K562 (cell line): ENCODE measurements at regions not wholly inside any gene's neighbourhood (a gene's known extent, or its start where the extent isn't known, plus 50 kb on each side); places are given as distances from the start of the nearest gene placed in this dataset.

Source experiments
- ATAC-seq: fragments of 200-7000 bp; cut with Tn5 transposase; 3 replicates; pipeline ENCODE4 v1.9.1; 2020; ENCODE audit warnings: moderate library complexity
- BruUV-seq: library from RNA; stranded (reverse); fragments of 400-500 nt; replicated peaks from 2 replicates; lab custom pipeline; 2021; lab: Mats Ljungman, UMichigan
- CTCF ChIA-PET: fragments of 300-600 bp; formaldehyde crosslinking; extraction: SDS; loops from one replicate; lab custom pipeline; 2021; ENCODE audit warnings: low intra/inter-chr PET ratio; lab: Yijun Ruan, JAX
- POLR2A ChIA-PET: fragments of 300-600, 350-650 bp; sonication (Branson Sonifier 250); formaldehyde crosslinking; extraction: SDS; loops from one replicate; lab custom pipeline; 2021; ENCODE audit warnings: antibody characterized with exemption, inconsistent platforms; lab: Yijun Ruan, JAX
- DNase-seq, 4 experiments: peaks; one replicate each; pipeline versions ENCODE4 v3.0.0 to v3.0.0-alpha.2; 2011 to 2018; ENCODE audit warnings: low spot score in 3 of 4, mixed read lengths in 3 of 4; ENCODE audit errors: extremely low read depth in 1 of 4
- FAIRE-seq: peaks from 2 replicates; lab custom pipeline; 2011; peaks lifted over from hg19 to GRCh38; lab: Jason Lieb, UNC
- H2AFZ ChIP-seq: 2 replicates; pipeline ENCODE4 v1.6.0; 2011; ENCODE audit warnings: low read depth, low read length, control low read depth, inconsistent platforms
- H3K27ac ChIP-seq: fragments of 200-600 bp; 3 replicates; pipeline ENCODE4 v1.8.0; 2011; ENCODE audit warnings: low read depth, mild to moderate bottlenecking, control low read depth, inconsistent platforms, low read length, moderate library complexity, mixed read lengths; ENCODE audit errors: extremely low read depth
- H3K27me3 ChIP-seq, 2 experiments: fragments of 300-600 bp in 1 of 2; 2 replicates in 1 of 2; 3 replicates in 1 of 2; pipeline versions ENCODE4 v1.6.0 to v1.8.0; 2011; ENCODE audit warnings: inconsistent platforms in 2 of 2, low read length in 2 of 2, mild to moderate bottlenecking in 1 of 2, mixed read lengths in 1 of 2, moderate library complexity in 1 of 2; ENCODE audit not compliant: control insufficient read depth in 2 of 2, insufficient read depth in 2 of 2
- H3K36me3 ChIP-seq: fragments of 300-600 bp; 3 replicates; pipeline ENCODE4 v1.8.0; 2011; ENCODE audit warnings: mild to moderate bottlenecking, low read length, inconsistent platforms; ENCODE audit not compliant: control insufficient read depth, insufficient read depth
- H3K4me1 ChIP-seq, 2 experiments: fragments of 200-600 bp in 1 of 2; replicated peaks in 1 of 2; 2 replicates in 1 of 2; 3 replicates in 1 of 2; pipeline versions ENCODE4 v1.5.1 to v1.8.0; 2011; ENCODE audit warnings: inconsistent platforms in 2 of 2, low read length in 2 of 2, mild to moderate bottlenecking in 1 of 2, mixed read lengths in 1 of 2, moderate library complexity in 1 of 2; ENCODE audit not compliant: control insufficient read depth in 2 of 2, insufficient read depth in 2 of 2
- H3K4me2 ChIP-seq: 2 replicates; pipeline ENCODE4 v1.6.1; 2011; ENCODE audit warnings: low read length, control low read depth, inconsistent platforms, mixed read lengths; ENCODE audit not compliant: insufficient read depth
- H3K4me3 ChIP-seq: fragments of 200-600 bp; sonication (generic), shearing (Covaris generic); 2 replicates; pipeline ENCODE4 v1.5.1; 2016; ENCODE audit warnings: control low read depth, inconsistent platforms
- H3K79me2 ChIP-seq: fragments of 200-600 bp; 3 replicates; pipeline ENCODE4 v1.8.0; 2011; ENCODE audit warnings: low read length, inconsistent platforms; ENCODE audit not compliant: control insufficient read depth, insufficient read depth
- H3K9ac ChIP-seq, 2 experiments: 2 replicates each; pipeline versions ENCODE4 v1.6.0 to v1.6.1; 2011; ENCODE audit warnings: low read depth in 2 of 2, low read length in 2 of 2, control low read depth in 1 of 2, inconsistent platforms in 1 of 2, mild to moderate bottlenecking in 1 of 2, mixed read lengths in 1 of 2; ENCODE audit not compliant: insufficient read depth in 1 of 2
- H3K9me1 ChIP-seq: one replicate; pipeline ENCODE4 v1.6.0; 2011; ENCODE audit warnings: inconsistent platforms, mild to moderate bottlenecking, low read length, moderate library complexity; ENCODE audit not compliant: control insufficient read depth, insufficient read depth
- H3K9me3 ChIP-seq: replicated peaks from 2 replicates; pipeline ENCODE4 v1.5.1; 2011; ENCODE audit warnings: low read depth, low read length, inconsistent platforms; ENCODE audit not compliant: control insufficient read depth, insufficient read depth
- H4K20me1 ChIP-seq: replicated peaks from 2 replicates; pipeline ENCODE4 v1.6.1; 2011; ENCODE audit warnings: low read length, inconsistent platforms, mixed read lengths; ENCODE audit not compliant: control insufficient read depth, insufficient read depth
- E4F1 ChIP-seq: fragments of 250-450 bp; sonication (Bioruptor Pico); IDR thresholded peaks from 2 replicates; pipeline ENCODE4 v1.5.0; 2021; ENCODE audit warnings: mild to moderate bottlenecking, borderline replicate concordance
- ESRRB ChIP-seq: fragments of 250-450 bp; sonication (Bioruptor Pico); IDR thresholded peaks from 2 replicates; pipeline ENCODE4 v1.5.0; 2020; ENCODE audit warnings: mild to moderate bottlenecking, moderate library complexity, borderline replicate concordance
- GATA2 ChIP-seq: sonication (generic); formaldehyde crosslinking; IDR thresholded peaks from 2 replicates; pipeline ENCODE4 v1.4.0; 2020; ENCODE audit warnings: mild to moderate bottlenecking, missing genetic modification reagents
- KHSRP ChIP-seq: fragments of 450-650 bp; IDR thresholded peaks from 2 replicates; pipeline ENCODE4 v1.6.1; 2017
- MNT ChIP-seq, 2 experiments: fragments of 450-650 bp; conservative IDR thresholded peaks; 2 replicates each; pipeline ENCODE4 v1.6.1; 2017; ENCODE audit warnings: mild to moderate bottlenecking in 2 of 2, moderate library complexity in 2 of 2
- NR4A1 ChIP-seq, 2 experiments: fragments of 250-450 bp in 1 of 2; fragments of 450-650 bp in 1 of 2; sonication (Bioruptor Pico) in 1 of 2; IDR thresholded peaks; 2 replicates each; pipeline versions ENCODE4 v1.4.0 to v1.6.1; 2016 to 2020; ENCODE audit warnings: mild to moderate bottlenecking in 2 of 2, missing compliant biosample characterization in 1 of 2, missing genetic modification characterization in 1 of 2, moderate library complexity in 1 of 2
- POLR2H ChIP-seq: IDR thresholded peaks from 2 replicates; pipeline ENCODE4 v1.6.1; 2016; ENCODE audit warnings: missing genetic modification characterization, low read depth, mild to moderate bottlenecking, control low read depth, missing compliant biosample characterization, moderate library complexity
- SAFB ChIP-seq: fragments of 200-400 bp; formaldehyde crosslinking; IDR thresholded peaks from 2 replicates; pipeline ENCODE4 v1.6.1; 2017; ENCODE audit warnings: low read depth, low read length, borderline replicate concordance
- SMARCA4 ChIP-seq: fragments of 450-650 bp; IDR thresholded peaks from 2 replicates; pipeline ENCODE4 v1.6.1; 2016
- U2AF1 ChIP-seq: fragments of 200-400 bp; formaldehyde crosslinking; optimal IDR thresholded peaks from 2 replicates; pipeline ENCODE3; 2017; ENCODE audit warnings: mild to moderate bottlenecking, low read depth, low read length, moderate library complexity
- ZBTB1 ChIP-seq: sonication (generic); formaldehyde crosslinking; IDR thresholded peaks from 2 replicates; pipeline ENCODE4 v1.8.1; 2023; ENCODE audit warnings: missing genetic modification reagents, low read depth, mild to moderate bottlenecking, borderline replicate concordance
- ZEB2 ChIP-seq: fragments of 450-650 bp; IDR thresholded peaks from 2 replicates; pipeline ENCODE4 v1.6.1; 2016
- WGBS: fragments of 100-300 bp; shearing (Covaris generic); methylation state at CpG from one replicate; pipeline ENCODE4 v1.1.6; 2016; ENCODE audit warnings: low coverage, mixed read lengths; ENCODE audit not compliant: insufficient coverage; ENCODE audit errors: missing lambda C conversion rate; 5-methylcytosine and 5-hydroxymethylcytosine counted together
- in situ Hi-C: fragments of 300-500 bp; cut with MboI; formaldehyde crosslinking; loops from 4 replicates; pipeline ENCODE4 v1.15.0; 2018; ENCODE audit warnings: inconsistent platforms, mixed read lengths
- intact Hi-C: fragments of 100-400 bp; cut with micrococcal nuclease; formaldehyde crosslinking; loops from 2 replicates; pipeline ENCODE4 v1.14.2; 2022

GRCh38 chr5:39946356-39947045, 521.7 kb upstream of the DAB2 start:
- no peaks in the 10 kb centered on the region for H3K79me2 ChIP-seq
- H3K9me1 ChIP-seq: no peaks in the 10 kb centered on the region
- H3K27me3 ChIP-seq: no peaks in the 10 kb centered on the region
- H2AFZ ChIP-seq: no peak overlapping the region
- no peaks in the 10 kb centered on the region for H3K36me3 ChIP-seq
- no peak for FAIRE-seq
- H3K9ac ChIP-seq: no peak overlapping the region
- no peaks in the 10 kb centered on the region for H3K4me1 ChIP-seq
- WGBS: 10% methylated on average over 2 of the region's 2 CpGs
- no peak overlapping the region for H3K27ac ChIP-seq
- H3K4me3 ChIP-seq: no peak overlapping the region
- H3K9me3 ChIP-seq: no peaks in the 10 kb centered on the region
- in situ Hi-C loops: loop anchor here (25.0 kb wide), 1 partner anchor 741 kb away; the partner anchor contains the start of gene PTGER4
- ATAC-seq: no peak
- H4K20me1 ChIP-seq: no peaks in the 10 kb centered on the region
- no peak for DNase-seq
- POLR2A ChIA-PET: no interaction called here
- TF ChIP-seq NR4A1 (CRISPR knock-in tag; IDR thresholded peaks at IDR 0.05) (no peak), NR4A1 (tag; IDR thresholded peaks at IDR 0.05) (no peak), SAFB (no peak), ZEB2 (no peak), ZBTB1 (CRISPR knock-in tag) (no peak), SMARCA4 (no peak), U2AF1 (no peak), MNT (conservative IDR thresholded peaks at IDR 0.05) (no peak), POLR2H (tag) (no peak), GATA2 (CRISPR knock-in tag) (no peak), KHSRP (no peak), ESRRB (CRISPR knock-in tag) (no peak), E4F1 (CRISPR knock-in tag) (no peak)
- BruUV-seq: no TSS peak
- CTCF ChIA-PET: no interaction called here
- intact Hi-C loops: loop anchor here (5.0 to 10.0 kb wide), 3 partner anchors 234 to 946 kb away; no protein-coding TSS in a partner anchor
- H3K4me2 ChIP-seq: no peak overlapping the region
